Keratinocyte (primary cell): ENCODE measurements at regions not wholly inside any gene's neighbourhood (a gene's known extent, or its start where the extent isn't known, plus 50 kb on each side); places are given as distances from the start of the nearest gene placed in this dataset.

Experiments
- DNase-seq: peaks from one replicate; pipeline ENCODE4 v3.0.0-alpha.2; 2011; ENCODE audit warnings: low read depth, missing footprints, low spot score
- FAIRE-seq: peaks from 2 replicates; lab custom pipeline; 2011; peaks lifted over from hg19 to GRCh38; lab: Jason Lieb, UNC
- H2AFZ ChIP-seq: 2 replicates; pipeline ENCODE4 v1.6.0; 2012; ENCODE audit warnings: low read length, control low read depth, inconsistent platforms; ENCODE audit not compliant: control insufficient read depth
- H3K27ac ChIP-seq: 2 replicates; pipeline ENCODE4 v1.5.1; 2011; ENCODE audit warnings: low read length; ENCODE audit not compliant: control insufficient read depth, insufficient read depth
- H3K27me3 ChIP-seq: 3 replicates; pipeline ENCODE4 v1.6.0; 2011; ENCODE audit warnings: low read length; ENCODE audit not compliant: control insufficient read depth, insufficient read depth; ENCODE audit errors: extremely low read depth
- H3K36me3 ChIP-seq, 2 experiments: 2 replicates in 1 of 2; 3 replicates in 1 of 2; pipeline ENCODE4 v1.5.1; 2011; ENCODE audit warnings: low read length in 2 of 2, mild to moderate bottlenecking in 1 of 2; ENCODE audit not compliant: control insufficient read depth in 2 of 2, insufficient read depth in 2 of 2; ENCODE audit errors: extremely low read depth in 1 of 2
- H3K4me1 ChIP-seq: 3 replicates; pipeline ENCODE4 v1.5.1; 2011; ENCODE audit warnings: low read length; ENCODE audit not compliant: control insufficient read depth, insufficient read depth; ENCODE audit errors: extremely low read depth
- H3K4me2 ChIP-seq: 3 replicates; pipeline ENCODE4 v1.6.0; 2011; ENCODE audit warnings: low read depth, low read length; ENCODE audit not compliant: control insufficient read depth, insufficient read depth; ENCODE audit errors: extremely low read depth
- H3K4me3 ChIP-seq, 3 experiments: fragments of 200-600 bp in 1 of 3; sonication (generic) in 1 of 3; 2 replicates in 2 of 3; 3 replicates in 1 of 3; pipeline ENCODE4 v1.5.1; 2011 to 2016; ENCODE audit warnings: low read length in 3 of 3, mild to moderate bottlenecking in 3 of 3, control low read depth in 2 of 3, inconsistent platforms in 1 of 3, low read depth in 1 of 3, mixed read lengths in 1 of 3, mixed run types in 1 of 3, moderate library complexity in 1 of 3; ENCODE audit not compliant: control insufficient read depth in 2 of 3, insufficient read depth in 2 of 3; ENCODE audit errors: extremely low read depth in 1 of 3
- H3K79me2 ChIP-seq: 2 replicates; pipeline ENCODE4 v1.6.0; 2012; ENCODE audit warnings: low read length; ENCODE audit not compliant: control insufficient read depth, insufficient read depth
- H3K9ac ChIP-seq: 3 replicates; pipeline ENCODE4 v1.6.0; 2011; ENCODE audit warnings: low read length; ENCODE audit not compliant: control insufficient read depth, insufficient read depth; ENCODE audit errors: extremely low read depth
- H3K9me1 ChIP-seq: 3 replicates; pipeline ENCODE4 v1.6.0; 2011; ENCODE audit warnings: low read length; ENCODE audit not compliant: control insufficient read depth, insufficient read depth; ENCODE audit errors: extremely low read depth
- H3K9me3 ChIP-seq: 2 replicates; pipeline ENCODE4 v1.5.1; 2012; ENCODE audit warnings: low read depth, low read length; ENCODE audit not compliant: control insufficient read depth
- H4K20me1 ChIP-seq: 3 replicates; pipeline ENCODE4 v1.6.0; 2011; ENCODE audit warnings: low read length; ENCODE audit not compliant: control insufficient read depth, insufficient read depth; ENCODE audit errors: extremely low read depth
- EZH2 ChIP-seq: IDR thresholded peaks from one replicate; pipeline ENCODE4 v1.6.1; 2012; ENCODE audit warnings: inconsistent platforms, mild to moderate bottlenecking, low read length, moderate library complexity
- dilution Hi-C: fragments of 300-500 bp; cut with MboI; formaldehyde crosslinking; loops from one replicate; pipeline ENCODE4 v1.7.0; 2020; ENCODE audit warnings: low sequenced_read_pairs; ENCODE audit not compliant: extremely low pct_ligation_motif_present
- TF ChIP-seq, protein P1 (sequence below), 3 experiments: IDR thresholded peaks in 1 of 3; conservative IDR thresholded peaks in 1 of 3; optimal IDR thresholded peaks in 1 of 3; 2 replicates in 2 of 3; 3 replicates in 1 of 3; pipeline versions ENCODE3 to v1.5.1; 2011; ENCODE audit warnings: low read length in 3 of 3, mild to moderate bottlenecking in 3 of 3, moderate library complexity in 2 of 3, control low read depth in 1 of 3, inconsistent platforms in 1 of 3; ENCODE audit not compliant: insufficient read depth in 2 of 3; ENCODE audit errors: extremely low read depth in 1 of 3

- Histone ChIP-seq H3K27ac (no peak overlapping the region), H4K20me1 (no peaks in the 10 kb centered on the region), H2AFZ (no peak overlapping the region), H3K79me2 (no peaks in the 10 kb centered on the region), H3K4me1 (no peaks in the 10 kb centered on the region), H3K4me2 (no peak overlapping the region), H3K36me3 (no peaks in the 10 kb centered on the region), H3K9ac (no peak overlapping the region), H3K9me1 (no peaks in the 10 kb centered on the region), H3K4me3 (no peak overlapping the region), H3K27me3 (no peaks in the 10 kb centered on the region), H3K9me3 (no peaks in the 10 kb centered on the region)
- TF ChIP-seq EZH2 = no peak
- TF ChIP-seq, protein P1, sequence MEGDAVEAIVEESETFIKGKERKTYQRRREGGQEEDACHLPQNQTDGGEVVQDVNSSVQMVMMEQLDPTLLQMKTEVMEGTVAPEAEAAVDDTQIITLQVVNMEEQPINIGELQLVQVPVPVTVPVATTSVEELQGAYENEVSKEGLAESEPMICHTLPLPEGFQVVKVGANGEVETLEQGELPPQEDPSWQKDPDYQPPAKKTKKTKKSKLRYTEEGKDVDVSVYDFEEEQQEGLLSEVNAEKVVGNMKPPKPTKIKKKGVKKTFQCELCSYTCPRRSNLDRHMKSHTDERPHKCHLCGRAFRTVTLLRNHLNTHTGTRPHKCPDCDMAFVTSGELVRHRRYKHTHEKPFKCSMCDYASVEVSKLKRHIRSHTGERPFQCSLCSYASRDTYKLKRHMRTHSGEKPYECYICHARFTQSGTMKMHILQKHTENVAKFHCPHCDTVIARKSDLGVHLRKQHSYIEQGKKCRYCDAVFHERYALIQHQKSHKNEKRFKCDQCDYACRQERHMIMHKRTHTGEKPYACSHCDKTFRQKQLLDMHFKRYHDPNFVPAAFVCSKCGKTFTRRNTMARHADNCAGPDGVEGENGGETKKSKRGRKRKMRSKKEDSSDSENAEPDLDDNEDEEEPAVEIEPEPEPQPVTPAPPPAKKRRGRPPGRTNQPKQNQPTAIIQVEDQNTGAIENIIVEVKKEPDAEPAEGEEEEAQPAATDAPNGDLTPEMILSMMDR (optimal IDR thresholded peaks at IDR 0.05 in 1 of 3, IDR thresholded peaks at IDR 0.05 in 1 of 3, conservative IDR thresholded peaks at IDR 0.05 in 1 of 3; ENCODE audit: extremely low read depth in 1 of 3, insufficient read depth in 2 of 3, low read length in 3 of 3) = no peak
- DNase-seq = no peak
- dilution Hi-C loops = no loop called here
- FAIRE-seq = no peak
Observed at GRCh38 chr6:55694759-55695158, 115.8 kb upstream of the HMGCLL1 start.

GRCh38 chr6:55694148-55694547 lies 115.2 kb upstream of the HMGCLL1 start:
- dilution Hi-C loops = no loop called here
- Histone ChIP-seq H3K9me1 (no peaks in the 10 kb centered on the region), H3K4me2 (no peak overlapping the region), H4K20me1 (no peaks in the 10 kb centered on the region), H3K9me3 (no peaks in the 10 kb centered on the region), H2AFZ (no peak overlapping the region), H3K36me3 (no peaks in the 10 kb centered on the region), H3K27ac (no peak overlapping the region), H3K9ac (no peak overlapping the region), H3K27me3 (no peaks in the 10 kb centered on the region), H3K4me1 (no peaks in the 10 kb centered on the region), H3K79me2 (no peaks in the 10 kb centered on the region), H3K4me3 (no peak overlapping the region)
- TF ChIP-seq, protein P1 (optimal IDR thresholded peaks at IDR 0.05 in 1 of 3, IDR thresholded peaks at IDR 0.05 in 1 of 3, conservative IDR thresholded peaks at IDR 0.05 in 1 of 3; ENCODE audit: extremely low read depth in 1 of 3, insufficient read depth in 2 of 3, low read length in 3 of 3) = no peak
- no peak for TF ChIP-seq EZH2
- no peak for DNase-seq
- no peak for FAIRE-seq
